SU-DHL-6 (cell line): ENCODE measurements at regions not wholly inside any gene's neighbourhood (a gene's known extent, or its start where the extent isn't known, plus 50 kb on each side); places are given as distances from the start of the nearest gene placed in this dataset.

ENCODE experiments used
- H2AFZ ChIP-seq: fragments of 200-600 bp; sonication (generic); 2 replicates; pipeline ENCODE4 v1.6.1; 2014; ENCODE audit warnings: low read depth, mild to moderate bottlenecking, moderate library complexity, mixed read lengths, antibody characterized with exemption, low read length; ENCODE audit not compliant: severe bottlenecking
- H3F3A ChIP-seq: fragments of 200-600 bp; shearing (Covaris generic); 2 replicates; pipeline ENCODE4 v1.6.0; 2016; ENCODE audit warnings: antibody characterized with exemption, mild to moderate bottlenecking; ENCODE audit not compliant: insufficient read depth
- H3K27ac ChIP-seq: fragments of 200-600 bp; sonication (generic); 2 replicates; pipeline ENCODE4 v1.5.1; 2016; ENCODE audit warnings: low read depth, mild to moderate bottlenecking, low read length, moderate library complexity, mixed read lengths
- H3K27me3 ChIP-seq: fragments of 200-600 bp; sonication (generic), shearing (Covaris generic); 2 replicates; pipeline ENCODE4 v1.6.0; 2014; ENCODE audit warnings: mild to moderate bottlenecking, low read length
- H3K36me3 ChIP-seq: fragments of 200-600 bp; sonication (generic); 2 replicates; pipeline ENCODE4 v1.6.1; 2014; ENCODE audit warnings: mild to moderate bottlenecking, low read length, mixed read lengths
- H3K4me2 ChIP-seq: fragments of 300-600, 200-600 bp; shearing (Covaris generic), sonication (generic); 2 replicates; pipeline ENCODE4 v1.6.0; 2014; ENCODE audit warnings: low read length, low read depth, mild to moderate bottlenecking; ENCODE audit not compliant: poor library complexity, severe bottlenecking
- H3K4me3 ChIP-seq: fragments of 200-600 bp; sonication (generic); 2 replicates; pipeline ENCODE4 v1.5.1; 2014; ENCODE audit warnings: antibody characterized with exemption, low read length, mild to moderate bottlenecking, mixed read lengths; ENCODE audit not compliant: insufficient read depth, poor library complexity, severe bottlenecking
- H3K79me2 ChIP-seq: fragments of 200-600 bp; sonication (generic); 2 replicates; pipeline ENCODE4 v1.6.1; 2014; ENCODE audit warnings: mild to moderate bottlenecking, low read length, moderate library complexity; ENCODE audit not compliant: insufficient read depth
- H3K9ac ChIP-seq: fragments of 200-600 bp; sonication (generic); 2 replicates; pipeline ENCODE4 v1.7.0; 2014; ENCODE audit warnings: mild to moderate bottlenecking, low read length
- H3K9me2 ChIP-seq: fragments of 200-600 bp; sonication (generic); replicated peaks from 2 replicates; pipeline ENCODE4 v1.6.1; 2014; ENCODE audit warnings: low read length; ENCODE audit not compliant: insufficient read depth
- H3K9me3 ChIP-seq: fragments of 200-600 bp; sonication (generic); 2 replicates; pipeline ENCODE4 v1.6.1; 2014; ENCODE audit warnings: low read length, mixed read lengths; ENCODE audit not compliant: insufficient read depth
- H4K20me1 ChIP-seq: fragments of 200-600 bp; sonication (generic); 2 replicates; pipeline ENCODE4 v1.6.1; 2014; ENCODE audit warnings: low read depth, mild to moderate bottlenecking, antibody characterized with exemption, low read length, moderate library complexity, mixed read lengths
- CTCF ChIP-seq: fragments of 200-600 bp; sonication (generic); IDR thresholded peaks from one replicate; pipeline ENCODE4 v1.5.1; 2017; ENCODE audit warnings: antibody characterized with exemption, mild to moderate bottlenecking, low read length, moderate library complexity; ENCODE audit not compliant: insufficient read depth, poor library complexity, severe bottlenecking
- EZH2phosphoT487 ChIP-seq: fragments of 200-600 bp; sonication (generic), shearing (Covaris generic); conservative IDR thresholded peaks from 2 replicates; pipeline ENCODE4 v1.6.1; 2018; ENCODE audit warnings: mild to moderate bottlenecking, antibody characterized with exemption, low read length, moderate library complexity, mixed read lengths

GRCh38 chr1:182286761-182287160 is 104.8 kb downstream of the GLUL start:
- no peaks in the 10 kb centered on the region for H4K20me1 ChIP-seq
- TF ChIP-seq EZH2phosphoT487, result no peak
- TF ChIP-seq CTCF, result no peak
- H3K9me3 ChIP-seq, result no peaks in the 10 kb centered on the region
- H3K79me2 ChIP-seq, result no peaks in the 10 kb centered on the region
- no peak overlapping the region for H3K4me3 ChIP-seq
- H3K27me3 ChIP-seq, result no peaks in the 10 kb centered on the region
- H3K27ac ChIP-seq, result no peak overlapping the region
- H3F3A ChIP-seq, result no peaks in the 10 kb centered on the region
- no peaks in the 10 kb centered on the region for H3K36me3 ChIP-seq
- H3K9ac ChIP-seq, result no peak overlapping the region
- H3K9me2 ChIP-seq, result no peaks in the 10 kb centered on the region
- no peak overlapping the region for H3K4me2 ChIP-seq
- no peak overlapping the region for H2AFZ ChIP-seq

DNA sequence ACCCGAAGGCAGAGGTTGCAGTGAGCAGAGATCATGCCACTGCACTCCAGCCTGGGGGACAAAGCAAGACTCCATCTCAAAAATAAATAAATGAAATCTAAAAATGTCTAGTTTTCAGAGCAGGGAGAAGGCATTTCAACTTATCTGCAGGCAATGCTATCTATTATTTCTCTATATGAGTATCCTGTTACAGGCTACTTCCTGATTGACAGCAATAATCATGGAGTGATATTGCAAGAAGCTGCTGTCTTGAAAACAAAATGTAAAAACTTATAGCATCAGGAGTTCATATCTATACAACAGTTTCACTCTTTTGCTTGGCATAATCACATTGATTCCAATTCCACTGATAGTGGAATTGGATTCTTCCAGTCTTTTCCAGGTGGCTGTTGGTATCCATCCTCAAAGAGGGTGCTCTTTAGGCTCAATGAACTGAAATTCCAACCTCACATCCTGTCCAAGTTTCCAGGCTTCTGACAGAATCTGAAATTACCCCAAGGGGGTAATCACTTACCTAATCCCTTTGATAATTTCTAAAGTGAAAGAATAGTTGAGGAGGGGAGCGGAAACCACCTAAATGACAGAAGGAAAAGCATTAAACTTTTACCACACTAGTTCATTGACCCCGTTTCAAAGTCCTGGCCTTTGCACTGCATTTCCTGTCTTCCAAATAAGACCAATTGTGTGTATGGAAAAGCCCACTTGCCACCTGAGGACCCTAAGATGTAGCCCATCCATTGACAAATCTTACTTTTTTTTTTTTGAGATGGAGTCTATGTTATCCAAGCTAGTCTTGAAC is 107.6 kb downstream of the GLUL start:
- Histone ChIP-seq H3K4me3 (no peak overlapping the region), H3K27me3 (no peaks in the 10 kb centered on the region), H3K79me2 (no peaks in the 10 kb centered on the region), H3K9me2 (no peaks in the 10 kb centered on the region), H3K9me3 (no peaks in the 10 kb centered on the region), H4K20me1 (no peaks in the 10 kb centered on the region), H2AFZ (no peak overlapping the region), H3F3A (no peaks in the 10 kb centered on the region), H3K4me2 (no peak overlapping the region), H3K9ac (no peak overlapping the region), H3K27ac (no peak overlapping the region), H3K36me3 (no peaks in the 10 kb centered on the region)
- TF ChIP-seq CTCF (no peak), EZH2phosphoT487 (no peak)

DNA sequence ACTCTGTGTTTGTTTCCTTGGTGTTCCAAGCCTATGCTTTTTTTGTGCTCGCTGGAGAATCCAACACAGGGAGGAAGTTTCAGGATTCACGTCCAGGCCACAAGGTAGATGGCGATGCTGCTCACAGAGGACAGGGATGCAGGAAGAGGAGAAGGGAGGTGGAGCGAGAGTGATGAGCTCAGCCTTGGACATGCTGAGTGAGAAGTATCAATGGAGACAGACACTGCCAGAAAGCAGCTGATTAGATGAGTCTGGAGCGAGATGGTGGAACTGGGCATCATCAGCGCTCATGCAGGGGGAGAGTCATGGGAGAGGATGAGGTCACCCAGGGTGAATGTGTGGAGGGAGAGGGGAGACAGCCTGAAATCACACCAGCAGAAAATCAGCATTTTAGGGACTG is 110.0 kb downstream of the GLUL start:
- Histone ChIP-seq H3K9me3 (no peaks in the 10 kb centered on the region), H4K20me1 (no peaks in the 10 kb centered on the region), H3K4me2 (no peak overlapping the region), H3F3A (no peaks in the 10 kb centered on the region), H3K4me3 (no peak overlapping the region), H3K27me3 (no peaks in the 10 kb centered on the region), H3K36me3 (no peaks in the 10 kb centered on the region), H3K79me2 (no peaks in the 10 kb centered on the region), H2AFZ (no peak overlapping the region), H3K27ac (no peak overlapping the region), H3K9ac (no peak overlapping the region), H3K9me2 (no peaks in the 10 kb centered on the region)
- TF ChIP-seq CTCF (no peak), EZH2phosphoT487 (no peak)
